HG03342 (cell line): ENCODE measurements at regions not wholly inside any gene's neighbourhood (a gene's known extent, or its start where the extent isn't known, plus 50 kb on each side); places are given as distances from the start of the nearest gene placed in this dataset.

Source experiments
- ATAC-seq: cut with Tn5 transposase; IDR thresholded peaks from one replicate; pipeline ENCODE4 v1.9.1; 2021; ENCODE audit warnings: mild to moderate bottlenecking, moderate library complexity; ENCODE audit not compliant: unreplicated experiment

DNA sequence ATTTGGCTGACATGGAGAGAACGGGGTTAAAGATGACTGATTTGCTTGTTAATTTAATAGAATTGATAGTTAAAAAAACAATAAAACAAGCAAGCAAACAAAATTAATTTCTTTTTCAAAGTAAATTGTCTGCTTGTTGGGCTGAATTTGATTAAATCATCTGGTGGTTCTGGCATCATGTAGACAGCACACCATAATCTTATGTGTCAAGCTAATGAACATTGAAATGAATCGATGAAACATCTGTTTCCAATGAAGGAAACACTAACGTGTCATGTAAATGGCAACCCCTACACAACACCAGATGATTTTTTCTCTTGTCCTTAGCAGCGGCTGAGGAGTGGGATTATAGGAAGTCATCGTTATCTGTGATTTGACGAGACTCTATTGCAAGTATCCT, 399.6 kb upstream of the RAG2 start:
- no peak for ATAC-seq

DNA sequence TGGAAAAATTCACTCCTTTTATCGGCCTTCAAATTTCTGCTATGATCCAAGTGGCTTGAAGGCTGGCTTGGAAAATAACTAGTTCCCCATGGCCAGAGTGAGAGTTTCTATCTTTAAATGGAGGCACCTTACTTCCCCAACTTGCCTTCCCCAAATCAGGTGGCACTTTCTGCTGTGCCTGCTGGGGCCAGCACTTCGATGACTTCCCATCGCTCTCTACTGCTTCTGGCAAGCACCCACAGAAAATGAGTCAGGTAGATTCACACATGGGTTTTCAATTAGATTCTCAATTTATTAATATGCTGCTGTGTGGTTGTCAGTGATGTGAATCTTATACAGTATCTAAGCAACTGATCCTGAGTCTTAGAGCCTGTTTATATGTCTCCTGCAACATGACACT, 398.8 kb upstream of the RAG2 start:
- no peak for ATAC-seq

DNA sequence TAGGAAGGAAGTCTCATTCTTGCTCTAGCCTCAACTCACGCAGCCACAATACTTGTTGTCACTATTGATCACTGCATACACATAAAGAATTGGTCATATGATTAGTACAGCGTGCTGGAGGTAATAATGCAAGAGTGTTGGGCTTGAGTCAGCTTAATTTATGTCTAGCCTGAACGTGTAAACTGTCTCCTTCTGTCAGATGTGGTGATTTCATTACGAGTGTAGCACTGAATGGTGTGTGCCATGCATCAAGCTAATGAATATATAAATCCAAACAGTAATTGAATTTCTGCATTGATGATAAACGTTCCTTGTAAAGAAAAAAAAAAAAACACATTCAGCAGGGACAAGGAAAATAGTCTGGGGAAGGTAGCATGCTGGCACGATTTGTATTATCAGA, 396.2 kb upstream of the RAG2 start:
- no peak for ATAC-seq

DNA sequence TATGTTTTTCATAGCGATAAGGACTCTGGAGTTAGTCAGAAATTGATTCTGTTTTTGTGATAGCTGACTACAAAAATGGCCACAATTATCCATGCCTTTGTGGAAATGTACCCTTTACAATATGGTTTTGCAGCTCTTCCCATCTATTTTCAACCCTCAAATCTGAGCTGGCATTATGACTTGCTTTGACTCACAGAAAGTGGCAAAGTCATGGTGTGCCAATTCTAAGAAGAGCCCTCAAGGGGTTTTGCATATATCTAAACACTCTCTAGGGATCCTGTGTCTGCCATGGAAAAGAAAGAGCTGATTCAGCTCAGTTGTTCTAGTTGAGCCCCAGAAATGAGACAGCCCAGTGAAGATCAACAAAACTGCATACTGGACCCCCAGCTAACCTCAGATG, 390.5 kb upstream of the RAG2 start:
- no peak for ATAC-seq

DNA sequence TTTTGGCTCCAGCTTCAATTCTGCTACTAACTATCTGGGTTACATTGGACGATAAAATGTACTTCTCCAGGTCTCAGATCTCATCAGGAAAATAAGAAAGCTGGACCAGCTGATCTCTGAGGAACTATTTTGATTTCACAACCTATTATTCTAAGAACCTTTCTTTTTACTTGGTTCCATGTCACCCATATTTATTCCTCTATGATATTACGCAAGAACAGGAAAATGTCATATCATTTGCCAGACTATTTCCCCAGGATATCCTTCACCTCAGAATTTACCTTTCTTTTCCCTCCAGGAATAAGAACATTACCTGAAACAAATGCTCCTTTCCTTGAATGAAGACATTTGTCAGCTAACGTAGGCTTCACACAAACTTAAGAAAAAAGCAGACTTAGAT, 387.5 kb upstream of the RAG2 start:
- ATAC-seq = no peak

DNA sequence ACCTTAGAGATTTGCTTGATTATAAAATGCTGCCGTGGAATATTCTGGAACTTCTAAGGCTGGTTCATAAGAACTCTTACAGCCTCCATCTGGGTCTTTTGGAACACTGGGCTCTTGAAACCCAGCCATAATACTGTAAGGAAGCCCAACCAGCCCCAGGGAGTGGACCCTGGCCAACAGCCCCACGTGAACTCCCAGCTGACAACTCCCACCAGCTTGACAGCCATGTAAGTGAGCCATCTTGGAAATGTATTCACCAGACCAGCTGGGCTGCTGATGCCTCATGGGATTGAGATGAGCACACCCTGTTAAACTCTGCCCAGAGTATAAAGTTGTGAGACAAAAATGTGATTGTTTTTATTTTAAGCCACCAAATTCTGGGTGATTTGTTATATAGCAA, 378.7 kb upstream of the RAG2 start:
- ATAC-seq = no peak

DNA sequence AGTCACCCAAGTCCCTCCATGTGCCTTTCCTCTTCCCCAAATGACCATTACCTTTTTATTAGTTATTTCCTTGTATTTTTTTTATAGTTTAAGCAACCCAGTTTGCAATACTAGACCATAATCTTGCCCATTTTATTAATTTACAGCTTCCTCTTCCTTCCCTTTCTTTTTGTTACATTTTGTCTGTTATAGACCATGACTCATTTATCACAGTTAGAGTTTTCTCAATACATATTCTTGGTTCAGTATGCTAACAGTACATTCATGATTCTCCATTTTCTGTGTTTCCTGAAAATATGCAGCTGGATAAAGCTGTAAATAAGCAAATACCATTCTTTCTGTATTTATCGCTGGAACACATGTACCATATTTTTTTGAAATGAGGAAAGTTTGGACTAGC, 376.7 kb upstream of the RAG2 start:
- no peak for ATAC-seq

DNA sequence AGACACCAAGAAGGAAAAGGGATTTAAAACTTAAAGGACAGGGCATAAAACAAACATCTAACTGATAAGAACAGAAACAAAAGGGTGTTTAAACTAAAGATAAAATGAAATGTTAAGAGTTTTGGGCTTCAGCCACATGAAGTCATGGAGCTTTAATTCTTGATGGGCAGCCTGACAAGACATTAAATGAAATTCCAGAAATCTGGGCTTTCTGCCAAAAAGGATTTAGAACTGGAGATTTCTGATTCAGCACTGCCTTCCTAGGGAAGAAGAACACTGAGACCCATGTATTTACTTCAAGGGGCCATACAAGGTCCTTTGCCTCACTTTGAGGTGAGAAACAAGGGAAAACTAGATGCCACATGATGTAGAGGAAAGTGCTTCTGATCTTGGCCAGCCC, 355.9 kb upstream of the RAG2 start:
- no peak for ATAC-seq

DNA sequence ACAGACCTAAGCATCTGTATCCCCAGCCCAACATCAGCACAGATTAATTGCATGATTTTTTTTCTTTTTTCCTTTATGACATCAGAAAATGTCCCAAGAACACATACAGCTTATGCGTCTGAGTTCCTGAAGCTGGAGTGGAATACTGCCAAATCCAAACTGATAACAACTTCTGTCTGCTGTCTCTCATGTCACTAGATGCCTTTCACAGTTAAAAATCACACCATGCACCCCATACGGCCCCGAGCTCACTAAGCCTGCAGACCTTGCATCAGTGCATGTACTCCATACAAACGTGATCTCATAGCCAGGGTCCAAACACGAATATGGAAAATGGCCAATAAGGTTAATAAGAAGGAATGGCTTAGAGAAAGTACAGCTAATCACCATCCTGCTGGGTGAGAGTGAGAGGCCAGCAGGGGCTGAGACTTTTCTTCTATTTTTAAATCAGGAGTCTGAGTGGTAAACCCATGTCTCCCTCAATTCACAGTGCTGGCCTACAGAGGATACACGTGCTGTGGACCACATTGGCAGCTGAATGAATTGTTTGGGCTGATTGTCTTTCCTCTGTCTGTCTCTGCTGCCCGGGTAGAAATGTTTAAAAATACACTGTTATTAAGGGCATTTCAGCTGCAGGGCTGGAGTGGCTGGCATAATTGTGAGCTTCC, 350.6 kb upstream of the RAG2 start:
- no peak for ATAC-seq

DNA sequence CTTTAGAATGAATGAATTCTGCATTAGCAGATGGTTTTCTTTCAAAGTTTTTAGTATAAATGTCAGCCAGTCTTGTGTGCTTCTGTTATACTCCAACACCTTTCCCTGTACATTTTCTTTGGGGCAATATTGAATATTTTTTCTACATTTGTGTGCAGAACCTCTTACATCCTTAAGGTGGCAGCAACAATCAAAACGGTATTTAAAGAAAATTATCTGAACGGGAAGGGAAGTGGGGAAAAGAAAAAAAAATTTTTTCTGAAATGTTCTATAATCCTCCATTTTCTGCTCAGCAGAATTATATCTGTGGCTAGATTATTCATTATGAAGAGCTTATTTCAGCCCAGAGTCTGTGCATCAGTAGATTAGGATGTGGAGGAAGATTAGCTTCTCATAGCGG, 347.3 kb upstream of the RAG2 start:
- no peak for ATAC-seq

DNA sequence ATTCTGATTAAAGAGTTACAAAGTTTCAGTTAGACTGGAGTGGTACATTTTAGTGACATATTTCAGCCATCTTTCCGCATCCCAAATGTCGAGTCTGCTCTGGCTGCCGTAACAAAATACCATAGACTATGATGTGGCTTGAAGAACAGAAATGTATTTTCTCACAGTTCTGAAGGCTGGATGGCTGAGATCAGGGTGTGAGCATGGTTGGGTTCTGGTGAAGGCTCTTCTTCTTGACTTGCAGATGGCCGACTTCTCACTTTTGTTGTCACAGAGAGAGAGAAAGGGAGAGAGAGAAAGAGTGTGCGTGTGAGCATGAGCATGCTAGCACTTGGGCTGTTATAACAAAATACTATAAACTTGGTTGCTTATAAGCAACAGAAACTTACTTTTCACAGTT, 335.4 kb upstream of the RAG2 start:
- no peak for ATAC-seq

DNA sequence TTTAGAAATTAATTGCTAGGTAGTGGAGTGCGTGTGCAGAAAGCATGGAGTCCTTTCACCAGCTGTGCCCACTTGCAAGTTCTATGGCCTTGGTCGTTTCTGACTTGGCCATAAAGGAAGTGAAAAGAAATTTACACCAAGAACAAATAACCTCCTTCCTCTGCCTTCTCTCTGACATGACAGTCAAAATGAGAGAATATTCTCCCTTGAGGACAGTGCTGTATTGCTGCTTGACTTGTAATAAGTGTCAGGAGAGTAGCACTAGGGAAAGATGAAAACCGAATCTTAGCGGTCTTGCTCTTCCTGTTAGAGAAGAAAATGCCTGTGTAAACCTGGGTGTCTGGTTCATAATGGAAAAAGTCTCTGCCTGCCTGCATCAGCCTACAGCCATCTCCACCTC, 333.1 kb upstream of the RAG2 start:
- no peak for ATAC-seq

DNA sequence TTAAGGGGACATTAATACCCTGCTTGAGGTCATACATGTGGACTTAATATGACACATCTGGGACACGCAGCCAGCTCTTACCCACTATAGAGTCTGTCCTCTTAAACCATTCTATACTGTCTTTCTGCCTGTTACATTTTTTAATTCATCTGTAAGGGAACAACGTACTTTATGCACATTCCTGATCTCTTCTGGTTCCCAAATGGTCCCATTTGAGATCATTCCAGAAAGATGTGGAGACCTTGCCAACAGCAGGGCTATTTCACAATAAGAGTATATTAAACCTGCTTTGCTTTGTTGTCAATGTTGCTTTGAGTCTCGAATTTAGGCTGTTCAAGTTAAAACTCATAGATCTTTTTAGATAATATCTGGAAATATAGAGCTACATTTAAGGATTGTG, 332.2 kb upstream of the RAG2 start:
- ATAC-seq = no peak

DNA sequence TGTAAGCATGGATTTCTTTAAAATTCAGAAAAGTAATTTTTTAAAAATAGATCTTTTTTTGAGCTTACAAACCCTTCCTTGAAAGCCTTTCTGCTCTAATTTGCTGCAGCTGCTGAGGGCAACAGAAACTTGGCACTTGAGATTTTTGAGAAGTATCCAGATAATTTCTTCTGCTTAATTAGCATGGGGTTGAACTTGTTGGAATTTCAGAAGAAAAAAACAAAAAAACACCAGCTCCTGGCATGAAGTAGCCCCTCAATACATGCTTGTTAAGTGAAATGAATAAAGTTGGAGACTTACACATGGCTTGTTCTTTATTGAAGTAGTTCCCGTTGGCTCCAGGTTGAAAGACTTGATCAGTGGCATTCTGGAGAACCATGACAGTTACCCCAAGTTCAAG, 331.4 kb upstream of the RAG2 start:
- no peak for ATAC-seq

DNA sequence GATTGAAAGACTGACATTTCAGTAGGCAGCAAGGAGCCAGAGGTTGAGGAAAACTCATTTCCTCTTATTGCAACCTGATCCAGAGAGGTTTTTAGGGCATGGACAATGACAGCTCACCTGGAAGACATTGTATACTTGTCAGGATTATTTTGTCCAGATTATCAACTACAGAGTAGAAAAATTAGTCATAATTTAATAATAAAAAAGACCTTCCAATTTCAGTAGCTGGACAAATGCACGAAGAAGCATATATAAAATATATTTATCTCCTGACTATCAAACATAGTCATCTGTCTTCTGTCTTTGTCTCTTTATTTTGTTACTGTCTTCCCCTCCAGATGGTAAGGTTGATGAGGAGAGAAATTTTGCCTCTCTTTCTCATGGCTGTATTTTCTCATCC, 330.6 kb upstream of the RAG2 start:
- no peak for ATAC-seq

DNA sequence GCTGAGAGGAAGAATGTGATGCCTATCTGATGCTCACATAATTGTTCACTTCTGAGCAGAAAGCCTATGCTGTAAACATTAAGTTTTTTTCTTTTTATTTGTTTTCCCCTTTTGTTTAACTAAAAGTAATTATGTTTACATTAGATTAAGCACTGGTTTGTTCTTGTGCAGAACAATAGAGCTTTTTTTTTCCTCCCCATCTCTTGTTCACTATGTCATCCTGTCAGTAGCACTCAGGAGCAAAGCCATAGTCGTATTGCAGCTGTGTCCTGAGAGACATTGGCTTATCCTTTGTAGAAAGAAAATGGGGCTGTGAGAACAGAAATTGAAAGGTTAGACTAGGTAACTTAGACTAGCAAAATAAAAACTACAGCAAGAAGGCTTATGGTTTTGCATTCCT, 301.8 kb upstream of the RAG2 start:
- ATAC-seq = no peak

DNA sequence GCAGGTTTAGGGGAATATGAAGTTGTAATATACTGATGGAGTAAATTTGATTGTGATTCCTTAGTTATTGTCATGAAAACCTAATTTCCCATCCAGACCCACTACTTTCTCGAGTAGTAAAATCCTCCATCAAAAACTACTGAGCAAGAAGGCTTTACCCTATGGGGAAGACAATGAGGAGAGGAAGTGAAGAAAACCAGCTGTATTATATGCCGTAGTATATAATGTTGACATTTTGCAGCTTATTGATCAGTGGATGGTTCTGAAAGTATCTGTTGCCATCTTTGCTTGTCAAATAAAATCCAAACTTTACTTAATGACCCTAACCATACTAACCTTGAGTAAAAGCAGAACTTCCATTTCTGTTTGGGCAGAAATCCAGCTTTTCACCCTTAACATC, 292.8 kb upstream of the RAG2 start:
- ATAC-seq = no peak

DNA sequence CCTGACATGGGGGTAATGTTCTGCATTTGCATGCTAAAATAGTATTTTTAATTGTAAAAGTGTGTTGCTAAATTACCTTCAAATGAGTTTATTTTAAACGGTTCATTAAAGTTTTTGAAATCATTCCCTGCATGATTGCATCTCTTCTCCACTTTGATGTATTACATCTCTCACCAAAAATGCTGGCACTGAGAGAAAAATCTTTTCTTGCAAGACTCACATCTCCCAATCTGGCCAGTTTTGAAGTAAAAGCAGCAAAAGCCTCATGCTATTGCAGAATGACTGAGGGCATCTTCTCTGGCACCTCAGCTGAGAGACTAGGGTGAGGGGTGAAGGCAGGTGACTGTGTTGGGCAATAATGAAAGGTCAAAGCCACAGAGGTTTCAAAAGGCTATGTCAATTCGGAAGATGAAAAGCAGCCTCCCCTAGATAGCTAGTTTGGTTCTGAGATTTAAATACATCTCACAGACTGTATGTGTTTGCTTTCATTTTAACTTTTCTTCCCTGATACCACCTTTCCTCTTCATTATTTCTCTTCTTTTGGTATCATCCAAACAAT, 292.2 kb upstream of the RAG2 start:
- no peak for ATAC-seq

DNA sequence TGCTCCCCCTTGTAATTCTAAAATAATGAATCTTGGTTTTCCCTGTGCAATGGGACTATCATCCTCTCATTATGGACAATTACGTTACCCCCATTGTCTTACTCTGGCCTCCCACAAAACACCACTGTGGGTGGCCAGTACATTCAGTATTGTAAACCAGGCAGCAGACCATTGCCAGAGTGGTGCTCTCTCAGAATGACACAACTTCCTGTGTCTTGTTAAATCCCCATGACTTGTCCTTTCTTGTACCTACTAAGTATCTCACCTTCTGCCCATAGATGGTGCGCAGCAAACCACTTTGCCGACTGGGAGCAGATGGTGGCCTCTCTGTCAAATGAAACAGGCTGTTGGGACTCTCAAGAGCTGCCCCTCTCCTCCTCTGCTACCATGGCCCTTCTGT, 287.1 kb upstream of the RAG2 start:
- no peak for ATAC-seq

DNA sequence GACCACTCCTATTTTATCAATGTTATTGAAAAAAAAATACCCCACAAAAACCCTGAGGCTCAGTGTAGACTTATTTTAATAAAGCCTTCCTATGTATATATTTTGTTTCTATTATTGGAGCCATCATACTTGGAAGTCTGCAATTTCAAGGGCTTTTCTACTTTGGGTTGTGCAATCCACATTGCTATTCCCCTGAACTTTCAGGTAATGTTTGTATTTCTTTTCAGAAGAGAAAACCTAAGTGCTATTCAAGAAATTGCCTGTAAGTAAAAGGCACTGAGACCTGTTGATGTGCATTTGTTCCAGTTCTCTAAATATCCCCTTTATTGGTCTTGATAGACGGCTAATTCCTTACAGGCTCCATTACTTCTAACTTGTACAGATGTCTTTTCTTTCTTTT, 280.7 kb upstream of the RAG2 start:
- no peak for ATAC-seq

DNA sequence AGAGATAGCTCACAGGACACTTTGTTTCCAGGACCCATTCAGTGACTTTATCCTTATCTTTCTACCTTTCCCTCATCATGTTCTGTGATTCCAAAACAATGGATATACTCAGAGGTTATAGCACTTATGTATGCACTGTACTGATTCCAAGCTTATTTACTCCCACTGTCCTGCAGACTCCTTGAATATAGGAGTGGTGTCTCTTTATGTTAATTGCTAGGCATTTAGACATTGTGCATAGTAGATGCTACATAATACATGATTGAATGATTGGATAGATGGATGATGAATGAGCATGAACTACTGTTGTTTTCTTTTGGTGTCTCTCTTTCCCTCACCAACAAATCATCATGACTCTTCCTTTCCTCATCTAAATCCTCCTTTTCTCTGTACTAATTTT, 279.1 kb upstream of the RAG2 start:
- no peak for ATAC-seq

DNA sequence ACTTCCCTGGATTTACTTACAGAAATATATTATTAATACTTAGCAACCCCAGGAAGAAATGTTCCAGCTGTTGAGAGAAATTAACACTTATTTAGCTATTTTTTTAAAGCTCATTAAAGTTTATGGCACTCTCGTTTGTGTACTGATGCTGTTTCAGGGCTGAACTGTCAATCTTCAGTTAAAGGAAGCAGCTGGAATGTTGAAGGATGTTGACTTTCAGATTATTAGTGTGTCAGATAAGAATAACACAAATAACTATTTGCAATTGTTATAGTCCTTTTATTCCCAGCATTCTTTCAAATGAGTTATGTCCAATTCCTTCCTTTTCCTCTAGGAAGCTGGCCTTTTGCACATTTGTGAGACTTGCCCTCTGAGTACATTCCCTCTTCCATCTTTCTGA, 278.2 kb upstream of the RAG2 start:
- no peak for ATAC-seq

DNA sequence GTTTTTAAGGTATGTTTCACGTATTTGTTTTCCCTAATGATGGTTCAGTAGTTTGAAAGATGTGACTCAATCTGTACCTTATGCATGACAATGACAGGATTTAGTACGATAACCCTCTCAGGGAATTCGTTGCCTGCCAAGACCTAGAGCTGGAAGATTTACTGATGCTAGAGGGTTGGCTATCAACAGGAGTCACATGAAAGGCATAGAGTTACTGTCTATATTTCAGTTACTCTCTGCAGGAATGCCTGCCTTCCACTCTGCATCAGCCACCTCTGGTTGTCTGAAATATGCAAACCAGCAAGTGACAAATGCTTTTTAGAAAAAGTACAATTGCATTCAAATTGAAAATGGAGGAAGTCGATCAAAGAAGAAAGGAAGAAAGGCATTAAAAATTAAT, 276.3 kb upstream of the RAG2 start:
- ATAC-seq = no peak
